GM08714 (cell line): ENCODE measurements at regions not wholly inside any gene's neighbourhood (a gene's known extent, or its start where the extent isn't known, plus 50 kb on each side); places are given as distances from the start of the nearest gene placed in this dataset.

Experiments used
- H3K4me3 ChIP-seq: fragments of 200-500 bp; sonication (Bioruptor generic); 2 replicates; pipeline ENCODE4 v1.5.1; 2014; ENCODE audit warnings: mild to moderate bottlenecking, low read length, inconsistent platforms
- ZNF274 ChIP-seq: IDR thresholded peaks from 2 replicates; pipeline ENCODE4 v1.6.1; 2012; ENCODE audit warnings: mild to moderate bottlenecking, low read depth, low read length

DNA sequence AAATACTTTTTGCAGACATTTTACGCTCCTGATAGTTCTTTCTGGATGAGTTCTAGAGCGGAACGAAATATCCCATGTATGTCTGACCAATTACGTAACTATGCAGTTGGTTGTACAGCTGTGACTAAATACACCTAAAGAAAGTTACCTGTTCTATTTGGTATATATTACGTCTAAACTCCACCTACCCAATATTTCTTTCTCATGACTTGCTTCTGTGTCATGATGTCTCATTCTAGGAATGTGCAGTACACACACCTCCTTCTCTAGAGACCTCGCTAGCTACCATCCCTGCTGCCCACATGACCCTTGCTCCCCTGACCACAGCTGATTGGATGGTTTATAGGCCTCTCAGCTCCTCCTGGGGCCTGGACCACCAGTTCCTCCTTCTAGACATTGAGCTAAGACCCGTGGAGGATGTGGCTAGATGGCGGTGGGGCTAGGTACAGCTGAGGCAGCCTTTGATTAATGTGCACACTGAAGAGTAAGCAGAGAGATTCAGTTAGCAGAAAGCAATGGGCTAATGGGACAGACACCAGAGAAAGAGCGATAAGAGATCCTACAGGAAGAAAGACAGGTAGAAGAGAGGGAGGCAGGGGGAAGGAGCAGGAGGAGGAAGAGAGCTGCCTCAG is 422.1 kb downstream of the COG6 start:
- no peak for TF ChIP-seq ZNF274
- H3K4me3 ChIP-seq, result no peak overlapping the region

DNA sequence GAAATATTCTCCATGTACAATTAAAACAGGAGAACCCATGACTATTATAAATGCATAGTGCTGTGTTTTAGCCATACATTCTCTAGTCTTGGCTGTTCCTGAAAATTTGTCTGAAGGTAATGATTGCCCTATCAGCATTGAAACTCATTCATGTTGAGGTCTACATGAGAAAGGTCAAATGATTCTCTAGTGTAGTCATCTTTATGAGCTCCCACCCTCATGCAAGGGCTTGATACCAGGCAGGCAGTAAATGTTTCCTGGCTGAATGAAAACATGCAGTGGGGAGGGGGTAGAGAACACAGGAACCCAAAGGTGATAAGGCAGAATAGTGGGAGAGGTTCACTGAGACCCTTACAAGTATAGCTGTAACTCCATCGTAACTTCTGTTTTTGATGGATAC is 424.3 kb downstream of the COG6 start:
- no peak for TF ChIP-seq ZNF274
- no peak overlapping the region for H3K4me3 ChIP-seq

DNA sequence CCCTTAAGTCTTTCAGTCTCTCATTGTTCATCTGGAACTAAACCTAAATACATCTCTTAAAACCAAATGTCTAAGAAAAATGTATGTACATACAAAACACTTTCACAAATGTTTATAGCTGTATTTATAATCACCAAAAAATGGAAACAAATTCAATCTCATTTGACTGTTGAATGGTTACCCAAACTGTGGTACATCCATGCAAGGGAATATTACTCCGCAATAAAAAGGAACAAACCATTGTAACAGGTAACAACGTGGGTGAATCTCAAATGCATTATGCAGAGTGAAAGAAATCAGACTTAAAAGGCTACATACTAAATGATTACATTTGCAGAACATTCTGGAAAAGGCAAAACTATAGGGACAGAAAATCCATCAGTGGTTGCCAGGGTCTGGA is 425.2 kb downstream of the COG6 start:
- no peak for TF ChIP-seq ZNF274

GRCh38 chr13:40082639-40083038 is 427.2 kb downstream of the COG6 start:
- no peak overlapping the region for H3K4me3 ChIP-seq
- TF ChIP-seq ZNF274, result no peak

More for the DNA sequence above, 425.2 kb downstream of the COG6 start:
- H3K4me3 ChIP-seq, result no peak overlapping the region

GRCh38 chr13:40083841-40084240 is 428.4 kb downstream of the COG6 start:
- no peak for TF ChIP-seq ZNF274
- no peak overlapping the region for H3K4me3 ChIP-seq

DNA sequence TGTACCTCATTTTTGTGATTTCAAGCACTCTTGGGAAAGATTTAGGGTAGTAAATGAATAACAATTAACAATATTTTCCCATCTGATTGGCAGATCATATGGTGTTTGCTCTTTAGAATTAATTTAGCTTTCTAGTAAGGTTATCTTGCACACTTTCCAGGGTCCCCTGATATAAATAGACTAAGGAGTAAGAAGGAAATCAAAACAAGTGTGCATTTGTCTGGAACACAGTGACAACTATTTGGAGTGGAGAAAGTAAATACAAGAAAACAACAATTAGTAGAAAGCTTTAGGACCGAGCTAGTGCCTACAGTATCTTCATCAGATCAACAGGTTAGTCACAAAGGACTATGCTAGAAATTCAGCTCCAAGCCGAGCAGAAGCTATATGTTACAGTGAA is 429.5 kb downstream of the COG6 start:
- TF ChIP-seq ZNF274, result no peak
- H3K4me3 ChIP-seq, result no peak overlapping the region

DNA sequence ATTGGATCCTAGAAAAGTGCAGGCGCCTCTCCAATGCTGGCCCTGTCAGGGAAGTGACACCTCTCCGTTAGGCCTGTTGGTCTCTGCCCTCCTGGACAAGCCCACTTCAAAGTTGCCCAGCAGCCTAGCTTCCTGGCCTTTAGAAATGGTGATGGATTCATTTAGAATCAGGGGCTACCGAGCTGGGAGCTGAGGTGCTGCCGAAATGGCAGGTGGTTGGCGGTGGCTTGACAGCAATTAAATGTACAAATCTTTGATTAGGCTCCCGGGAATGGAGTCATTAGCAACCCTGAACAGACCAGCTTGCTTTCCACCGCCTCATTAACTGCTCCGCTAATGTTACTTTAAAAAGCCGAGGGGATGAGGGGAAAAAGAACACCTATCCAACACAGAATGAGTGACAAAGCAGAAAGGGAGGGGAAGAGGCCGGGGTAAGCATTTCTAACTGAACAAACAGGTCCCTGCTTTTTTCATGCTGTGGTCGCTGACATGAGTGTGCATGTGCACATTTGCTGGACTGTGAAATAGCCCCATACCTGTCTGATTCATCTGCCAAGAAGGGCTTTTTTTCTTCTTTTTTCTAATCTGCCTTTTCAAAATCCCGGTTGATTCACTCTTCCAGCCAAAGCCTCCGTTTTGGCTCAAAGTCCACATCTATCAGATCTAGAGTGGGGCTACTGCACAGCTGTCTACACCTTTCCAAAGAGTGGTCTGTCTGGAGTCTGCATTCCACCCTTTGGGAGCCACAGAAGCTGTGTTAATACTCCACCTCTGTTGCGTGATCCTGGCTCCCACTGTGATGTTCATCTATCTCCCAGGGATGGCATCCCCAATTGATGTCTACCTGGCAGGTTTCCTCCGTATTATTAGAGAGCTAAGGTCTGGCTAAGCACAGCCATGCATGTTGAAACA is 431.9 kb downstream of the COG6 start:
- H3K4me3 ChIP-seq, result no peak overlapping the region

DNA sequence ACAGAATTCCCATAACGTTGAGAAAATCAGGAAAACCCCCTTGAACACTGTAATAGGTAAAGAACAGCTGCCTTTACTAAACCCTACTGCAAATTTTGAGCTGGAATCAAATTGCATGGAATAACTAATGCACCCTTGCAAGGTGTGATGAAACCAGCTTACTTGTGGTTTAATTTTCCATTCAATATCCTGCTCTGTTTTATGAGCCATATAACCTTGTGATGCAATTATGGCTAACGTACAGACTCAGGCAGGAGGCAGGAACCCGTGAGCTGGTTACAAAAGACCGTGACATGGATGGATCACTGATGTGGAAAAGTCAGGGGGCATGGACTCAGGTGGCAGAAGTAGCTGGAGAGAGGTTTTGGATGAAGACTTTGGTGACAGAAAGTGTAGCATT is 438.6 kb downstream of the COG6 start:
- no peak overlapping the region for H3K4me3 ChIP-seq
- TF ChIP-seq ZNF274, result no peak

More for the DNA sequence above, 431.9 kb downstream of the COG6 start:
- no peak for TF ChIP-seq ZNF274

DNA sequence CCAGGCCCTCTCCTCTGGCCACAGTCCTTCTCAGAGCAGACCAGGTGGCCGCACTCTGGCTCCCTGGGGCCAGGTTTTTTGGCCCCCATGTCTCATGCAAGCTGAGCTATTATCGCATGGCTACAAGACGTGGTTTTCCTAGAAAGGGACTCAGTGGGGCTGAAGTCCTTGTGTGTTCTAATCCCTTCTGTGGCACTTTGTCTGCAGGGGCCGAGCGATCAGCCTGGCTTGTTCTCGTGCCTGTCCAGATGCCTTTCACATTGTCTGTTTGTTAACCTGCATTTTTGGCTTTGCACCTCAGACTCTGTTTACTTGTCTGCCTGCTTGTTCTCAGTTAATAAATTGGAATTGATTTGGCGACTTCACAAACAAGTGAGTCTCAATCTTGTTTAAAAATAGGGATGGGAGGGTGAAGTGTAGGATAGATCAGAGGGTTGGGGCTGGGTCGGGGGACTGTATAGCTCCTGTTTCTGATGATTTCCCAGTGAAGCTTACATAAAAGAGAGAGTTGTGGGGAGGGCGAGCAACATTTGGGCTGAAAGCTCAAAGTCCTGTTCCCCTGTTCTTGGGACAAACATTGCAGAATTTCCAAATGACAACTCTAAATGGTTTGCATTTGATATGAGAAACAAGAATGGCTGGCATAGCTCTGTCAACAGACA is 440.4 kb downstream of the COG6 start:
- no peak overlapping the region for H3K4me3 ChIP-seq
- no peak for TF ChIP-seq ZNF274

DNA sequence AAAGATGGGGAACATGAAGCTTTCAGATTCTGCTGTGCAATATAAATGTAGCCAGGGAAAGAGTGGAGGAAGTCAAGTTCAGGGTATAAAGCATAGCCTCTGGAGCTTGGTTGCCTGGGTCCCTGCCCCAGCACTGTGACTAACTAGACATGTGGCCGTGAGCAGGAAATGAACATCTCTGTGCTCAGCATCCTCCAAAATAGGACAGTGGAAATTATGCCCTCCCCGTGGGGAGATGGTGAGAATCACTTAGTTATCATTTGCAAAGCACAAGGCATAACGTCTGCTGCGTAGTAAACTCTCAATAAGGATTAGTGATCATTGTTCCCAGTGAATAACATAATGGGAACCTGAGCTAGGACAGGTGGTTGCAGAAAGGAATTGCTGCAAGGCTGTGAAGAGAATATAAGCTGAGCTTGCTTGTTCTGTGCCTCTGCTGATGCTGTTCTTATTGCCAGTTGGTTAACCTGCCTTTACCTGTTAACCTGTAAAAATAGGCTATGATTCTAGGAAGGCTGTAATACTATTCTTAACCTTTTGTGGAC is 441.0 kb downstream of the COG6 start:
- no peak for TF ChIP-seq ZNF274
- no peak overlapping the region for H3K4me3 ChIP-seq

DNA sequence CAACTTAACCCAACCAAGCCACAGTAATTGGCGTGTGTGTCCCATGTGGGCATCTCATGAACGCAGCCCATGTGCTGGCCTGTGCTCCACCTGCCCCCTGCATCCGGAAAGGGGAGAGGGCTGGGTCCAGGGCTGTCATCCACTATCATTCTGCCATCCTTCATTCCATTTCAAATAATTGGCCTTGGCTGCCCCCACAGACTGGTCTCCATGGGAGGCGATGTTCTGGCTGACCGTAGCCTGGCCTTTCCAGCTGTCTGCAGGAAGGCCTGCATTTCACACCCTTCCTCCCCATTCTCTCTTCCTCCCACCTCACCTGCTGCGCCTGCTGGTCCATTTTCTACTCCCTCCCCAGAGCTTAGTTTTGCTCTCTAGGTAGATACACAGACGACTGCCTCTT is 442.8 kb downstream of the COG6 start:
- no peak for TF ChIP-seq ZNF274
- no peak overlapping the region for H3K4me3 ChIP-seq

DNA sequence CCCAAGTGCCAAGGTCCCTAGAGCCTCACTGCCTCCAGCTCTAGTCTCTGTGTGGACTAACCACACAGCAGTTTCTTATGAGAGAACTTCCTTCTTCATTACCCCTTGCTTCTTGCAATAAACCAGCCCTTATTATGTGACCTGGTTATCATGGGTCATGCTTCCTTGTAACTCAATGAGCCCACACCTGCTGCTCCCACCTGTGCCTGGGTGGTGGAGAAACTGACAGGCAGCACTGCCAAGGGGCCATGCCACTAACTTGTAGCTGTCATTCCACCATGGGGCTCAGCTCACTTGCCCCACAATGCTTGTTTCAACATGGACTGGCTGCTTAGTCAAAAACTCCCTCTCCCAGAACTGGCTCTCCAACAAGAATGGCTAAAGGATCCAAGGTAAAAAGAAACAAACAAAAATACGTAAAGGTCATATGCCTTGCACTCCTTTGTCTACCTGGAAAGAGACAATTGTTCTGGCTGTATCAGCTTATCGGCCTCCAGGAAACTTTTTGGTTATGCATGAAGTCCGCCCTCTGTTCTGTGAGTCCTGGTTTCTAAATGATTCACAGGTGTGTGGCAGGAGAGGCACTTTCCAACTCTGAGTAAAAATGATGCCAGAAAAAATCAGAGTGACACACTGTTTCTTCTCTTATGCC is 446.4 kb downstream of the COG6 start:
- TF ChIP-seq ZNF274, result no peak
- no peak overlapping the region for H3K4me3 ChIP-seq

DNA sequence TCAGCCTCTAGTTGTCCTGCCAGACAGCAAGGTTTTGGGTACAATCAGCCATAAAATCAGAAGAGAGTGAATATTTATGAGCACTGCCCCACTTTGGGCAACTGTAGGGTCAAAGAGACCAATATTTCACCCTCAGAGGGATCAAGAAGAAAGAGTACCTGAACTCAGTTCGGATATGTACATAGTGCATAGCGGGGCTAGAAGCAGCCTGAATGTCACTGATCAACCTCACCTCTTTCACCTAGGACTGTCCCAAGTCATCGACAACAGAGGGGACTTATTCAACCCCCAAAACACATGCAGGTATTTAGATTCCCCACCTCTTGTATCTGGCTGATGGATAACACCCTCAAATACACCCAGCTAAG is 446.9 kb downstream of the COG6 start:
- no peak overlapping the region for H3K4me3 ChIP-seq
- no peak for TF ChIP-seq ZNF274

GRCh38 chr13:40102854-40103253 is 447.4 kb downstream of the COG6 start:
- H3K4me3 ChIP-seq, result no peak overlapping the region
- no peak for TF ChIP-seq ZNF274

DNA sequence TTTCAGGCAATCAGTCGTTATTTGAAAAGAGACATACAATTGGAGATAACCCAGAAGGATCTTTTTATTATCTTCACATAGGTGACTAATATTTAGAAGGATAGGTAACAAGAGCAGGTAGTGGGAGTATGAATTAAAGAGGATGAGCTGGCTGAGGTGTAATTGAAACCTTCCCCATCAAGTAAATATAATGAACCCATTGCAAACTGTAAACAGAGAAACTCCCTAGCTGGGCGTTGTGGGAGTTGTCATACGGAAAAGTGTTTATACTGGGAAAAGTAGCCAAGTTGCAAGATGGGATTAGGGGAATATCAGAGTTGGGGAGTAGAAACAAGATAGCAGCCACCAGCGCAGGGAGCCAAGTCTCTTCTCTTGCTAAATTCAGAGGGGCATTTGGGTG is 448.4 kb downstream of the COG6 start:
- TF ChIP-seq ZNF274, result no peak
- H3K4me3 ChIP-seq, result no peak overlapping the region
